Epithelial cell of esophagus (primary cell): ENCODE measurements at regions not wholly inside any gene's neighbourhood (a gene's known extent, or its start where the extent isn't known, plus 50 kb on each side); places are given as distances from the start of the nearest gene placed in this dataset.

Source experiments
- DNase-seq: peaks from one replicate; pipeline ENCODE4 v3.0.0; 2010; ENCODE audit warnings: low read depth
- H3K4me3 ChIP-seq: 2 replicates; pipeline ENCODE4 v1.5.1; 2011; ENCODE audit warnings: mild to moderate bottlenecking, low read length, control low read depth
- CTCF ChIP-seq: IDR thresholded peaks from 2 replicates; pipeline ENCODE4 v1.5.1; 2011; ENCODE audit warnings: low read depth, mild to moderate bottlenecking, low read length, control low read depth, inconsistent platforms; ENCODE audit not compliant: insufficient read depth; ENCODE audit errors: missing control alignments

GRCh38 chr1:103353391-103353790, 172.1 kb upstream of the RNPC3 start:
- no peak overlapping the region for H3K4me3 ChIP-seq
- no peak for TF ChIP-seq CTCF
- DNase-seq: no peak

- H3K4me3 ChIP-seq: no peak overlapping the region
- no peak for DNase-seq
- TF ChIP-seq CTCF: no peak
Observed at GRCh38 chr1:103348136-103348535, 177.4 kb upstream of the RNPC3 start.

GRCh38 chr1:103344930-103345329, 180.6 kb upstream of the RNPC3 start:
- no peak overlapping the region for H3K4me3 ChIP-seq
- no peak for TF ChIP-seq CTCF
- no peak for DNase-seq

- no peak overlapping the region for H3K4me3 ChIP-seq
- DNase-seq: no peak
- TF ChIP-seq CTCF: no peak
Observed at GRCh38 chr1:103341377-103341880, 184.1 kb upstream of the RNPC3 start.

- no peak for DNase-seq
- H3K4me3 ChIP-seq: no peak overlapping the region
- TF ChIP-seq CTCF: no peak
Observed at GRCh38 chr1:103337779-103338178, 187.7 kb upstream of the RNPC3 start.

- TF ChIP-seq CTCF: no peak
- H3K4me3 ChIP-seq: no peak overlapping the region
- no peak for DNase-seq
Observed at GRCh38 chr1:103336408-103336807, 189.1 kb upstream of the RNPC3 start.

GRCh38 chr1:103333141-103333540, 192.4 kb upstream of the RNPC3 start:
- no peak overlapping the region for H3K4me3 ChIP-seq
- no peak for TF ChIP-seq CTCF
- no peak for DNase-seq
